ENCODE measurements at regions not wholly inside any gene's neighbourhood (a gene's known extent, or its start where the extent isn't known, plus 50 kb on each side); places are given as distances from the start of the nearest gene placed in this dataset.
A peak's percentile ranks its signal among the peaks of the same experiment; 100 is the strongest.

DNA sequence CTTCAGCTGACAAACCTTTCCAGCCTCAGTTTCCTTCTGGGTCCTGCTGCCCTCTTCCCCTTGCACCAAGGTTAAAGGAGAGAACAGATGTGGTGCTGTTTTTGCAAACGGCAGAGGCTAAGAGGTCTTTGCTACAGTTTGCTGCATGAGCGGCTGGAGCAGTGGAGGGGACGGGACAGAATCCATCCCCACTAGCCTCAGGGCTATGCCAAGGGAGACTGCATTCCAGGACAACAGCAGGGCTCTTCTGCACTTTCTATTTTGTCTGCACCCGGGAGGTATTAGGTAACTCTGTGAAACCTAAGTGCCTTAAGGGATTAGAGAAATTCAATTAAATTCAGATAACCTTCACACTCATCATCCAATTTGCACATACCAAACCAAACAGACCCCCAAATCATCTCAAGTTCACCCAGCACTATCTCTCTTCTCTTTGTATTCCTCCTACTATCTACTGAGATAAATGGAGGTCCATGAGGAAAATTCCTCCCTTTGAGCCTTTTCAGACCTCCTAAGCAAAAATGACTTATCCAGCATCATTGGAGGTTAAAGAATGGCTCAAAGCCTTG lies 103.8 kb upstream of the VRK1 start:
- ChIA-PET CTCF (no interaction called here), POLR2A (no interaction called here)
- no peak for DNase-seq
- no peak for ATAC-seq
- H3K4me3 Mint-ChIP-seq: no peak overlapping the region
- no peaks in the 10 kb centered on the region for H3K36me3 Mint-ChIP-seq (ENCODE audit: low read depth)
- H3K27me3 Mint-ChIP-seq: peaks cover 6% of the 10 kb centered on the region
- no peaks in the 10 kb centered on the region for H3K9me3 Mint-ChIP-seq
- no peaks in the 10 kb centered on the region for H3K4me1 Mint-ChIP-seq (ENCODE audit: low read depth)
- TF ChIP-seq, protein P1, sequence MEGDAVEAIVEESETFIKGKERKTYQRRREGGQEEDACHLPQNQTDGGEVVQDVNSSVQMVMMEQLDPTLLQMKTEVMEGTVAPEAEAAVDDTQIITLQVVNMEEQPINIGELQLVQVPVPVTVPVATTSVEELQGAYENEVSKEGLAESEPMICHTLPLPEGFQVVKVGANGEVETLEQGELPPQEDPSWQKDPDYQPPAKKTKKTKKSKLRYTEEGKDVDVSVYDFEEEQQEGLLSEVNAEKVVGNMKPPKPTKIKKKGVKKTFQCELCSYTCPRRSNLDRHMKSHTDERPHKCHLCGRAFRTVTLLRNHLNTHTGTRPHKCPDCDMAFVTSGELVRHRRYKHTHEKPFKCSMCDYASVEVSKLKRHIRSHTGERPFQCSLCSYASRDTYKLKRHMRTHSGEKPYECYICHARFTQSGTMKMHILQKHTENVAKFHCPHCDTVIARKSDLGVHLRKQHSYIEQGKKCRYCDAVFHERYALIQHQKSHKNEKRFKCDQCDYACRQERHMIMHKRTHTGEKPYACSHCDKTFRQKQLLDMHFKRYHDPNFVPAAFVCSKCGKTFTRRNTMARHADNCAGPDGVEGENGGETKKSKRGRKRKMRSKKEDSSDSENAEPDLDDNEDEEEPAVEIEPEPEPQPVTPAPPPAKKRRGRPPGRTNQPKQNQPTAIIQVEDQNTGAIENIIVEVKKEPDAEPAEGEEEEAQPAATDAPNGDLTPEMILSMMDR (IDR thresholded peaks at IDR 0.05): no peak
- H3K27ac Mint-ChIP-seq: no peak overlapping the region
- intact Hi-C loops (cut with micrococcal nuclease): no loop called here

DNA sequence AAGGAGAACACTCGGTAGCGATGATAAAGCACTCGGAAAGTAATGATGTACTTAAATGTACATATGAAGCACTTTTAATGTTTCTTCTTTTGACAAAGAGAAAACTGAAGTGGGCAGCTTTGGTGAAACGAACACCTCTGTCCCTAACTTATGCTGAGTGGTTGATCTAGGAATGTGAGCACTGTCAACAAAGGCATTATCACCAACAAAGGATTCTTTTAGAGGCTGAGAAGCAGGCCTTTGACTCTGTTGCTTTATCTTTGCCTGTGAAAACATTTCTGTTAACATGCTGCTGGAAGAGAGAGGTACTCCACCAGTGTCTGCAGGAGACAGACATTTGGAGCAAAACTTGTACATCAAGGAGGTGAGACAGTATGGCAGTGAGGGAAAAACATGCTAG lies 103.2 kb upstream of the VRK1 start:
- Mint-ChIP-seq H3K4me1 (ENCODE audit: low read depth) (no peaks in the 10 kb centered on the region), H3K27ac (no peak overlapping the region), H3K36me3 (ENCODE audit: low read depth) (no peaks in the 10 kb centered on the region), H3K4me3 (no peak overlapping the region), H3K9me3 (no peaks in the 10 kb centered on the region), H3K27me3 (peaks cover 6% of the 10 kb centered on the region)
- no peak for DNase-seq
- POLR2A ChIA-PET: no interaction called here
- intact Hi-C loops (cut with micrococcal nuclease): no loop called here
- TF ChIP-seq, protein P1 (IDR thresholded peaks at IDR 0.05): no peak
- no peak for ATAC-seq
- CTCF ChIA-PET: no interaction called here

DNA sequence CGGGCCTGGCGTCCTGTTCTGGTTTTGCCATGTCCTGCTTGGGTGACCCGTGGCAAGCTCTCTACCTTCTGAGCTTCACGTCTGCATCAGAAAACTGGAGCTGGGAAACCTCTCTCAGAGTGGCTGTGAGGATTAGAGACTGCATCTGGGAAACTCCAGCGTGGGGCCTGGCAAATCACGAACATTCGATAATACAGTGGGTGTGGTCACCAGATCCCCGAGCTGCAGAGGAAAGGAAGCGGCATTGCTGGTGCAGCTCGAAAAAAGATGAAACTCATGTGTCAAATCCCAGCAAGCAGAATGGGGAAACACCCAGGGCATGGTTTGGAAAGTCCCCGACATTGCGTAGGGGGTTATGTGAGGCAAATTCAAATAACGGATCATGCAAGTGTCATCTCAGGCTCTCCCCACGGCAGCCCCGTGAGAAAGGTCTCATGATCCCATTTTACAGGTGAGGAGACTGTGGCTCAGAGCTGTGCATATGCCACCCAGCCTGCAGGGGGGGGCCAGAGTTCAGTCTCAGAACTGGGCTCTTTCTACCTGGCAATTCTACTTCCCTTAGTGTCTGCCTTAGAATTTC lies 98.1 kb upstream of the VRK1 start:
- Mint-ChIP-seq H3K4me3 (no peak overlapping the region), H3K4me1 (ENCODE audit: low read depth) (no peaks in the 10 kb centered on the region), H3K27ac (no peak overlapping the region), H3K36me3 (ENCODE audit: low read depth) (no peaks in the 10 kb centered on the region), H3K9me3 (no peaks in the 10 kb centered on the region), H3K27me3 (peaks cover 16% of the 10 kb centered on the region)
- TF ChIP-seq, protein P1 (IDR thresholded peaks at IDR 0.05): peak; percentile 46
- ChIA-PET POLR2A (no interaction called here), CTCF (interaction anchor here (1.1 to 1.2 kb wide), 3 partner anchors 42 to 69 kb away, joined by 3 to 4 read pairs (median 3); no protein-coding TSS in a partner anchor)
- intact Hi-C loops (cut with micrococcal nuclease): no loop called here
- DNase-seq (peak; percentile 13), ATAC-seq (peak; percentile 42)

DNA sequence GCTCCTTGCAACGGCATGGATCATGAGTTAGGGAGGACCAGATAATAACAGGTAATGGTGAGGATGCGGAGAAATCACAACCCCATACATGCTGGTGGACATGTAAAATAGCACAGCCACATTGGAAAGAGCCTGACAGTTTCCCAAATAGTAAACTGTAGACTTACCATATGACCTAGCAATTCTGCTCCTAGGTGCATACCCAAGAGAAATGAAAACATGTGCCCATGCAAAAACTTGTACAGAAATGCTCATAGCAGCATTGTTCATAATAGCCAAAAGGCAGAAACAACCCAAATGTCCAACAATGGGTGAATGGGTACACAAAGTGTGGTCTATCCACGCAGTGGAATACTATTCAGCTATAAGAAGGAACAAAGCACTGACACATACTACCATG lies 97.5 kb upstream of the VRK1 start:
- ChIA-PET CTCF (interaction anchor here (1.1 to 1.2 kb wide), 3 partner anchors 41 to 70 kb away, joined by 3 to 4 read pairs (median 3); no protein-coding TSS in a partner anchor), POLR2A (no interaction called here)
- no peak overlapping the region for H3K4me3 Mint-ChIP-seq
- H3K36me3 Mint-ChIP-seq (ENCODE audit: low read depth): no peaks in the 10 kb centered on the region
- peaks cover 16% of the 10 kb centered on the region for H3K27me3 Mint-ChIP-seq
- DNase-seq: no peak
- TF ChIP-seq, protein P1 (IDR thresholded peaks at IDR 0.05): peak; percentile 18
- H3K4me1 Mint-ChIP-seq (ENCODE audit: low read depth): no peaks in the 10 kb centered on the region
- no peak for ATAC-seq
- H3K9me3 Mint-ChIP-seq: no peaks in the 10 kb centered on the region
- intact Hi-C loops (cut with micrococcal nuclease): no loop called here
- H3K27ac Mint-ChIP-seq: no peak overlapping the region

DNA sequence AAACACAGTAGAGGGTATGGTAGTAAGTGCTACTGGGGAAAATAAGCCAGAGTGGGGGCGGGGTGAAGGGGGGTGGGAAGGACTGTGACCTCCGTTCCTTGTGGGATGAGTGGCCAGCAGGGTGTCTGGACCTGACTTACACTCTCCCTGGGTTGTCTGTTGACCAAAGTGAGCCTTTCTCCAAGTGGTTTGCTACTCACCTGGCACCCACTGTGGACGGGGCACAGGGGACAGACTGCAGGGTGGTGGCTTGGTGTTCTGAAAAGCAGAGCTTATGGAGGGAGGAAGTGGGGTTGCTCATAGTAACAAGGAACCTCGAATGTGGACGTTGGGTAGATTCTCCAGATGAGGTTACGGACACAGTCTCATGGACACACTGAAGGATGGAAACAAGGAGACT lies 94.4 kb upstream of the VRK1 start:
- H3K27ac Mint-ChIP-seq: no peak overlapping the region
- POLR2A ChIA-PET: no interaction called here
- H3K27me3 Mint-ChIP-seq: peaks cover 18% of the 10 kb centered on the region
- H3K4me3 Mint-ChIP-seq: no peak overlapping the region
- no peak for ATAC-seq
- no peaks in the 10 kb centered on the region for H3K9me3 Mint-ChIP-seq
- no peaks in the 10 kb centered on the region for H3K36me3 Mint-ChIP-seq (ENCODE audit: low read depth)
- intact Hi-C loops (cut with micrococcal nuclease): no loop called here
- no peak for DNase-seq
- CTCF ChIA-PET: no interaction called here
- TF ChIP-seq, protein P1 (IDR thresholded peaks at IDR 0.05): no peak
- H3K4me1 Mint-ChIP-seq (ENCODE audit: low read depth): no peaks in the 10 kb centered on the region

Measured in activated CD8-positive, alpha-beta T cell treated with anti-CD3 and anti-CD28 coated beads for 36 hours (primary cell).